ENCODE measurements at regions not wholly inside any gene's neighbourhood (a gene's known extent, or its start where the extent isn't known, plus 50 kb on each side); places are given as distances from the start of the nearest gene placed in this dataset.

DNA sequence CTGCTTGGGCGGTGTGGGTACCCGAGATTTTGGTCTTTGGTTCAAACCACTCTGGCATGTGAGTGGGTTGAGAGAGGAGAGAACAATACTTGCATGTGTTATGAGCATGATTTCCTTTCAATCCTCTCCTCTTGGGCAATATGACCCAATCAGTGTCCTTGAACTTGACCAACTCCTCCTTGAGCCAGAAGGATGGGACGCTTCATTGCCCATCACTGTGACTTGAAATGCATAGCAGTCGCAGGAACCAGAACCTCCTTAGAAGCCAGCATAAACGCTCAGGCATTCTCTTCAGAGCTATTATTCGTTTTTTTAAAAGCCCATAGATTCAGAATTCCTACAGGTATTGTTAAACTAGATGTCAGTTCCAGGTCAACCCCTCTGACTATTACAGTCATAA lies 367.4 kb downstream of the HAPSTR1 start:
- Histone ChIP-seq H3K27ac (ENCODE audit: low read depth, low read length, poor library complexity, severe bottlenecking) (no peak overlapping the region), H3K36me3 (ENCODE audit: insufficient read depth, low read length, poor library complexity, severe bottlenecking) (no peaks in the 10 kb centered on the region), H3K27me3 (replicated peaks; ENCODE audit: insufficient read depth, low read depth, low read length, poor library complexity) (no peaks in the 10 kb centered on the region), H3K4me1 (ENCODE audit: insufficient read depth, low read length, poor library complexity, severe bottlenecking) (no peaks in the 10 kb centered on the region), H3K9me3 (ENCODE audit: low read depth, low read length, poor library complexity, severe bottlenecking) (no peaks in the 10 kb centered on the region), H3K4me3 (ENCODE audit: low read depth, low read length, poor library complexity, severe bottlenecking) (no peak overlapping the region)
- TF ChIP-seq, protein P1, sequence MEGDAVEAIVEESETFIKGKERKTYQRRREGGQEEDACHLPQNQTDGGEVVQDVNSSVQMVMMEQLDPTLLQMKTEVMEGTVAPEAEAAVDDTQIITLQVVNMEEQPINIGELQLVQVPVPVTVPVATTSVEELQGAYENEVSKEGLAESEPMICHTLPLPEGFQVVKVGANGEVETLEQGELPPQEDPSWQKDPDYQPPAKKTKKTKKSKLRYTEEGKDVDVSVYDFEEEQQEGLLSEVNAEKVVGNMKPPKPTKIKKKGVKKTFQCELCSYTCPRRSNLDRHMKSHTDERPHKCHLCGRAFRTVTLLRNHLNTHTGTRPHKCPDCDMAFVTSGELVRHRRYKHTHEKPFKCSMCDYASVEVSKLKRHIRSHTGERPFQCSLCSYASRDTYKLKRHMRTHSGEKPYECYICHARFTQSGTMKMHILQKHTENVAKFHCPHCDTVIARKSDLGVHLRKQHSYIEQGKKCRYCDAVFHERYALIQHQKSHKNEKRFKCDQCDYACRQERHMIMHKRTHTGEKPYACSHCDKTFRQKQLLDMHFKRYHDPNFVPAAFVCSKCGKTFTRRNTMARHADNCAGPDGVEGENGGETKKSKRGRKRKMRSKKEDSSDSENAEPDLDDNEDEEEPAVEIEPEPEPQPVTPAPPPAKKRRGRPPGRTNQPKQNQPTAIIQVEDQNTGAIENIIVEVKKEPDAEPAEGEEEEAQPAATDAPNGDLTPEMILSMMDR (conservative IDR thresholded peaks at IDR 0.05; ENCODE audit: low read depth, low read length), result no peak
- no peak for TF ChIP-seq EZH2 (IDR thresholded peaks at IDR 0.05; ENCODE audit: borderline replicate concordance, low read depth, low read length, poor library complexity, severe bottlenecking)
- DNase-seq (ENCODE audit: low spot score), result no peak
- ChIA-PET CTCF (no interaction called here), POLR2A (ENCODE audit: low non-redundant PET) (no interaction called here)
- no TSS peak for BruUV-seq (replicated peaks)
- intact Hi-C loops (cut with micrococcal nuclease; ENCODE audit: unreplicated experiment), result no loop called here

GRCh38 chr16:9462984-9463383 lies 371.5 kb downstream of the HAPSTR1 start:
- intact Hi-C loops (cut with micrococcal nuclease; ENCODE audit: unreplicated experiment), result no loop called here
- ChIA-PET CTCF (no interaction called here), POLR2A (ENCODE audit: low non-redundant PET) (no interaction called here)
- Histone ChIP-seq H3K27ac (ENCODE audit: low read depth, low read length, poor library complexity, severe bottlenecking) (no peak overlapping the region), H3K36me3 (ENCODE audit: insufficient read depth, low read length, poor library complexity, severe bottlenecking) (no peaks in the 10 kb centered on the region), H3K9me3 (ENCODE audit: low read depth, low read length, poor library complexity, severe bottlenecking) (no peaks in the 10 kb centered on the region), H3K4me3 (ENCODE audit: low read depth, low read length, poor library complexity, severe bottlenecking) (no peak overlapping the region), H3K4me1 (ENCODE audit: insufficient read depth, low read length, poor library complexity, severe bottlenecking) (no peaks in the 10 kb centered on the region), H3K27me3 (replicated peaks; ENCODE audit: insufficient read depth, low read depth, low read length, poor library complexity) (no peaks in the 10 kb centered on the region)
- TF ChIP-seq EZH2 (IDR thresholded peaks at IDR 0.05; ENCODE audit: borderline replicate concordance, low read depth, low read length, poor library complexity, severe bottlenecking), result no peak
- TF ChIP-seq, protein P1 (conservative IDR thresholded peaks at IDR 0.05; ENCODE audit: low read depth, low read length), result no peak
- BruUV-seq (replicated peaks), result no TSS peak
- DNase-seq (ENCODE audit: low spot score), result no peak

DNA sequence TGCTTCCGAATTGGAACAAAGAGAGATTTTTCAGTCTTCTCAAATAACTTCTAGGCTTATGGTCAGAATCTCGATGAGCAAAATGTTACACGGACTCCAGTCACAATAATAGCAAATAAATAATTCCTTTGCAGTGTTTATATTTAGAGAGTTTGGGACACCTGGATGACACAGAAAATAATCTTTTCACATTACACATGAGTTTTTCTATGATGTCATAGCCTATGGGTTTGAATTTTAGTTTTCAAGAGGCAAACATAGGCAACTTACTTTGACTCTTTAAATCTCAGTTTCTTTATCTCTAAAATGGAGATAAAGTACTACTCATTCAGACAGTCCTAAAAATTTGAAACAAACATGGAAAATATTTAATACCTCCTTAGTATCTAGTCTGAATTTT lies 372.0 kb downstream of the HAPSTR1 start:
- H3K27me3 ChIP-seq (replicated peaks; ENCODE audit: insufficient read depth, low read depth, low read length, poor library complexity), result no peaks in the 10 kb centered on the region
- H3K27ac ChIP-seq (ENCODE audit: low read depth, low read length, poor library complexity, severe bottlenecking), result no peak overlapping the region
- ChIA-PET POLR2A (ENCODE audit: low non-redundant PET) (no interaction called here), CTCF (no interaction called here)
- no peak overlapping the region for H3K4me3 ChIP-seq (ENCODE audit: low read depth, low read length, poor library complexity, severe bottlenecking)
- H3K9me3 ChIP-seq (ENCODE audit: low read depth, low read length, poor library complexity, severe bottlenecking), result no peaks in the 10 kb centered on the region
- no peaks in the 10 kb centered on the region for H3K36me3 ChIP-seq (ENCODE audit: insufficient read depth, low read length, poor library complexity, severe bottlenecking)
- DNase-seq (ENCODE audit: low spot score), result no peak
- TF ChIP-seq, protein P1 (conservative IDR thresholded peaks at IDR 0.05; ENCODE audit: low read depth, low read length), result no peak
- no peak for TF ChIP-seq EZH2 (IDR thresholded peaks at IDR 0.05; ENCODE audit: borderline replicate concordance, low read depth, low read length, poor library complexity, severe bottlenecking)
- BruUV-seq (replicated peaks), result no TSS peak
- no peaks in the 10 kb centered on the region for H3K4me1 ChIP-seq (ENCODE audit: insufficient read depth, low read length, poor library complexity, severe bottlenecking)
- intact Hi-C loops (cut with micrococcal nuclease; ENCODE audit: unreplicated experiment), result no loop called here
